HEK293 (cell line): ENCODE measurements at regions not wholly inside any gene's neighbourhood (a gene's known extent, or its start where the extent isn't known, plus 50 kb on each side); places are given as distances from the start of the nearest gene placed in this dataset.

Source experiments
- CTCF ChIA-PET: fragments of 350-600 bp; formaldehyde crosslinking; extraction: SDS; loops from one replicate; lab custom pipeline; 2021; ENCODE audit warnings: antibody characterized with exemption; lab: Yijun Ruan, JAX
- POLR2A ChIA-PET: fragments of 300-600 bp; formaldehyde crosslinking; extraction: SDS; loops from one replicate; lab custom pipeline; 2020; ENCODE audit warnings: antibody characterized with exemption, inconsistent platforms; lab: Yijun Ruan, JAX
- H3K27ac ChIP-seq: fragments of 200-500 bp; sonication (Bioruptor generic); 2 replicates; pipeline ENCODE4 v1.5.1; 2014; ENCODE audit warnings: low read depth, low read length, control low read depth, inconsistent platforms; ENCODE audit errors: extremely low read depth
- H3K36me3 ChIP-seq, 2 experiments: fragments of 200-500 bp in 1 of 2; sonication (Bioruptor generic) in 1 of 2; 1 replicate in 1 of 2; 2 replicates in 1 of 2; pipeline ENCODE4 v1.5.1; 2014 to 2017; ENCODE audit warnings: inconsistent platforms in 2 of 2, low read length in 2 of 2; ENCODE audit not compliant: control insufficient read depth in 2 of 2, insufficient read depth in 1 of 2
- H3K4me1 ChIP-seq: fragments of 200-500 bp; sonication (Bioruptor generic); 2 replicates; pipeline ENCODE4 v1.5.1; 2014; ENCODE audit warnings: mild to moderate bottlenecking, low read length, inconsistent platforms; ENCODE audit not compliant: control insufficient read depth, insufficient read depth
- H3K4me3 ChIP-seq: 2 replicates; pipeline ENCODE4 v1.5.1; 2011; ENCODE audit warnings: low read depth, mild to moderate bottlenecking, control low read depth, low read length, moderate library complexity
- H3K9me3 ChIP-seq: fragments of 200-500 bp; sonication (Bioruptor generic); 2 replicates; pipeline ENCODE4 v1.5.1; 2014; ENCODE audit warnings: low read depth, low read length, inconsistent platforms; ENCODE audit not compliant: control insufficient read depth, insufficient read depth
- ATF2 ChIP-seq: fragments of 450-650 bp; formaldehyde crosslinking; IDR thresholded peaks from 2 replicates; pipeline ENCODE4 v1.5.1; 2016; ENCODE audit warnings: missing biosample characterization, missing genetic modification characterization, low read depth
- GLI4 ChIP-seq: fragments of 450-650 bp; formaldehyde crosslinking; IDR thresholded peaks from 2 replicates; pipeline ENCODE4 v1.5.1; 2016; ENCODE audit warnings: missing biosample characterization, missing genetic modification characterization
- SP3 ChIP-seq: fragments of 450-650 bp; formaldehyde crosslinking; IDR thresholded peaks from 2 replicates; pipeline ENCODE4 v1.5.1; 2016; ENCODE audit warnings: missing biosample characterization, missing genetic modification characterization
- TSHZ1 ChIP-seq: fragments of 450-650 bp; formaldehyde crosslinking; IDR thresholded peaks from 2 replicates; pipeline ENCODE4 v1.5.1; 2016; ENCODE audit warnings: missing biosample characterization, missing genetic modification characterization, borderline replicate concordance
- ZBTB20 ChIP-seq: fragments of 450-650 bp; formaldehyde crosslinking; IDR thresholded peaks from 2 replicates; pipeline ENCODE4 v1.5.1; 2016; ENCODE audit warnings: missing biosample characterization, missing genetic modification characterization
- ZBTB44 ChIP-seq: fragments of 450-650 bp; IDR thresholded peaks from 2 replicates; pipeline ENCODE4 v1.5.1; 2018; ENCODE audit warnings: missing biosample characterization, mild to moderate bottlenecking, missing genetic modification characterization
- ZBTB8A ChIP-seq: fragments of 450-650 bp; formaldehyde crosslinking; IDR thresholded peaks from 2 replicates; pipeline ENCODE4 v1.5.1; 2016; ENCODE audit warnings: missing biosample characterization, missing genetic modification characterization
- ZFP37 ChIP-seq: fragments of 450-650 bp; formaldehyde crosslinking; IDR thresholded peaks from 2 replicates; pipeline ENCODE4 v1.5.1; 2016; ENCODE audit warnings: missing biosample characterization, missing genetic modification characterization
- ZNF114 ChIP-seq: fragments of 450-650 bp; formaldehyde crosslinking; IDR thresholded peaks from 2 replicates; pipeline ENCODE4 v1.5.0; 2017; ENCODE audit warnings: missing biosample characterization, missing genetic modification characterization
- ZNF148 ChIP-seq: fragments of 450-650 bp; formaldehyde crosslinking; IDR thresholded peaks from 2 replicates; pipeline ENCODE4 v1.5.0; 2017; ENCODE audit warnings: missing biosample characterization, missing genetic modification characterization, borderline replicate concordance
- ZNF174 ChIP-seq: fragments of 450-650 bp; formaldehyde crosslinking; IDR thresholded peaks from 2 replicates; pipeline ENCODE4 v1.5.0; 2017; ENCODE audit warnings: missing biosample characterization, mild to moderate bottlenecking, missing genetic modification characterization
- ZNF202 ChIP-seq: fragments of 450-650 bp; formaldehyde crosslinking; IDR thresholded peaks from 2 replicates; pipeline ENCODE4 v1.5.1; 2016; ENCODE audit warnings: missing biosample characterization, missing genetic modification characterization, borderline replicate concordance
- ZNF248 ChIP-seq: fragments of 450-650 bp; formaldehyde crosslinking; IDR thresholded peaks from 2 replicates; pipeline ENCODE4 v1.5.1; 2017; ENCODE audit warnings: missing biosample characterization, missing genetic modification characterization
- ZNF335 ChIP-seq: fragments of 450-650 bp; formaldehyde crosslinking; conservative IDR thresholded peaks from 2 replicates; pipeline ENCODE4 v1.5.1; 2016; ENCODE audit warnings: missing biosample characterization, missing genetic modification characterization
- ZNF391 ChIP-seq: fragments of 450-650 bp; formaldehyde crosslinking; IDR thresholded peaks from 2 replicates; pipeline ENCODE4 v1.5.1; 2016; ENCODE audit warnings: low read depth, missing biosample characterization, missing genetic modification characterization, borderline replicate concordance
- ZNF433 ChIP-seq: fragments of 450-650 bp; formaldehyde crosslinking; IDR thresholded peaks from 2 replicates; pipeline ENCODE4 v1.5.1; 2016; ENCODE audit warnings: missing biosample characterization, missing genetic modification characterization, low read depth
- ZNF530 ChIP-seq: fragments of 450-650 bp; formaldehyde crosslinking; IDR thresholded peaks from 2 replicates; pipeline ENCODE4 v1.5.1; 2016; ENCODE audit warnings: low read depth, missing biosample characterization, missing genetic modification characterization
- ZNF610 ChIP-seq: fragments of 450-650 bp; formaldehyde crosslinking; IDR thresholded peaks from 2 replicates; pipeline ENCODE4 v1.5.1; 2016; ENCODE audit warnings: missing biosample characterization, missing genetic modification characterization, borderline replicate concordance
- ZNF692 ChIP-seq: fragments of 450-650 bp; formaldehyde crosslinking; IDR thresholded peaks from 2 replicates; pipeline ENCODE4 v1.5.1; 2016; ENCODE audit warnings: missing biosample characterization, missing genetic modification characterization
- ZNF768 ChIP-seq: fragments of 450-650 bp; formaldehyde crosslinking; IDR thresholded peaks from 2 replicates; pipeline ENCODE4 v1.5.1; 2018; ENCODE audit warnings: missing biosample characterization, mild to moderate bottlenecking, missing genetic modification characterization
- ZNF777 ChIP-seq: fragments of 450-650 bp; formaldehyde crosslinking; IDR thresholded peaks from 2 replicates; pipeline ENCODE4 v1.5.1; 2017; ENCODE audit warnings: missing biosample characterization, missing genetic modification characterization, borderline replicate concordance
- ZSCAN18 ChIP-seq: fragments of 450-650 bp; formaldehyde crosslinking; IDR thresholded peaks from 2 replicates; pipeline ENCODE4 v1.5.1; 2016; ENCODE audit warnings: missing biosample characterization, missing genetic modification characterization

GRCh38 chr18:57898506-57899124 is 95.5 kb upstream of the ATP8B1 start:
- Histone ChIP-seq H3K36me3 (no peaks in the 10 kb centered on the region), H3K27ac (no peak overlapping the region), H3K4me1 (no peaks in the 10 kb centered on the region), H3K9me3 (no peaks in the 10 kb centered on the region), H3K4me3 (no peak overlapping the region)
- ChIA-PET POLR2A (no interaction called here), CTCF (interaction anchor here (0.8 to 3.0 kb wide), 3 partner anchors 9 to 16 kb away, joined by 3 to 17 read pairs (median 3); no protein-coding TSS in a partner anchor)
- TF ChIP-seq ZNF768, result no peak
- no peak for TF ChIP-seq ZNF530 (tag by site-specific recombination)
- no peak for TF ChIP-seq ATF2 (tag by site-specific recombination)
- TF ChIP-seq ZNF391 (tag by site-specific recombination), result no peak
- no peak for TF ChIP-seq ZNF202 (tag by site-specific recombination)
- TF ChIP-seq ZBTB44 (tag by site-specific recombination), result no peak
- no peak for TF ChIP-seq ZNF248 (tag by site-specific recombination)
- TF ChIP-seq ZNF114 (tag by site-specific recombination), result 0 out of 2 replicates have a peak, but pooled peaks have one; percentile 24
- 0 out of 2 replicates have a peak, but pooled peaks have one; percentile 37 for TF ChIP-seq ZNF148 (tag by site-specific recombination)
- TF ChIP-seq ZNF335 (tag by site-specific recombination), result peak; percentile 44
- 0 out of 2 replicates have a peak, but pooled peaks have one; percentile 17 for TF ChIP-seq ZSCAN18 (tag by site-specific recombination)
- no peak for TF ChIP-seq ZFP37 (tag by site-specific recombination)
- TF ChIP-seq ZNF777 (tag by site-specific recombination), result no peak
- no peak for TF ChIP-seq SP3 (tag by site-specific recombination)
- TF ChIP-seq ZNF433 (tag by site-specific recombination), result no peak
- TF ChIP-seq GLI4 (tag by site-specific recombination), result no peak
- no peak for TF ChIP-seq TSHZ1 (tag by site-specific recombination)
- no peak for TF ChIP-seq ZNF174 (tag by site-specific recombination)
- no peak for TF ChIP-seq ZBTB8A
- peak; percentile 55; the same call in 1 of the 2 replicates for TF ChIP-seq ZNF692
- TF ChIP-seq ZBTB20 (tag by site-specific recombination), result no peak
- TF ChIP-seq ZNF610 (tag by site-specific recombination), result no peak
